ENCODE measurements at regions not wholly inside any gene's neighbourhood (a gene's known extent, or its start where the extent isn't known, plus 50 kb on each side); places are given as distances from the start of the nearest gene placed in this dataset.

DNA sequence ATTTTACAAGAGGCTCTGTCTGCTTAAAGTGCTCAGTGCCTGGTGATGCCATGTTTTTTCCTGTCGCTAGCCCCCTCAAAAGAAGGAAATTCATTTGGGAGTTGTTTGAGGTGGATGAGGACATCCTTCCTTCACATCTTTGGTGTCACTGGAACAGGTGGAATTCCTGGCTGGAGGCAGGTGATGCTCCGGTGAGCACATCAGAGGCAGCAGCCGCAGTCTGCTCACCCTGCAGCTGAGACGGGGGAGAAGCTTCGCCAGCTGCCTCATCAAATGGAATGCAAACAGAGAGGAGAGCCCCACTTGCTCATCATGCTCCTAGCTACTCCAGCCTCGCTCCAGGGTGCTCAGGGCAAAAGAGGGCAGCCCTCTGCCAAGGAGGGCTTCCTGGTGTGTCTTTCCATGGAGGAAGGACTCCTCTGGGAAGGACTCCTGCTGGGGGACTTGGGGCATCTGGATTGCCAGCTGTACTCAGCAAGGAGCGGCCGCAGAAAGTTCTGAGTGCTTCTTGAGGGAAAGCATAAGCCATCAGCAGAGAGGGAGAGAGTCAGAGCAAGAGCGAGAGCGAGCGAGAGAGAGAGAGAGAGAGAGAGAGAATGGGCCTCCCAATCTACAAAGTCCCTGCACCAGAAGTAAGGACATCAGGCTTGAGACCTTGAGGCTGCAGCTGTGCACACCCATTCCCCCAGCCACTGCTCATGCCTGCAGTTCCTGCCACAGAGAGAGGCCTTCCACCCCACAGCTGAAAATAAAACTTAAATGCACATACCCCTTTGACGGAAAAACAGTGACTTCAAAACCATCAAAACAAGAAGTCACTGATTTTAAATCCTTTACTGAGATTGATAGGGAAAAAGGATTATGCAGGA, 74.3 kb upstream of the UBL3 start:
- no peak overlapping the region for H3K4me3 ChIP-seq

DNA sequence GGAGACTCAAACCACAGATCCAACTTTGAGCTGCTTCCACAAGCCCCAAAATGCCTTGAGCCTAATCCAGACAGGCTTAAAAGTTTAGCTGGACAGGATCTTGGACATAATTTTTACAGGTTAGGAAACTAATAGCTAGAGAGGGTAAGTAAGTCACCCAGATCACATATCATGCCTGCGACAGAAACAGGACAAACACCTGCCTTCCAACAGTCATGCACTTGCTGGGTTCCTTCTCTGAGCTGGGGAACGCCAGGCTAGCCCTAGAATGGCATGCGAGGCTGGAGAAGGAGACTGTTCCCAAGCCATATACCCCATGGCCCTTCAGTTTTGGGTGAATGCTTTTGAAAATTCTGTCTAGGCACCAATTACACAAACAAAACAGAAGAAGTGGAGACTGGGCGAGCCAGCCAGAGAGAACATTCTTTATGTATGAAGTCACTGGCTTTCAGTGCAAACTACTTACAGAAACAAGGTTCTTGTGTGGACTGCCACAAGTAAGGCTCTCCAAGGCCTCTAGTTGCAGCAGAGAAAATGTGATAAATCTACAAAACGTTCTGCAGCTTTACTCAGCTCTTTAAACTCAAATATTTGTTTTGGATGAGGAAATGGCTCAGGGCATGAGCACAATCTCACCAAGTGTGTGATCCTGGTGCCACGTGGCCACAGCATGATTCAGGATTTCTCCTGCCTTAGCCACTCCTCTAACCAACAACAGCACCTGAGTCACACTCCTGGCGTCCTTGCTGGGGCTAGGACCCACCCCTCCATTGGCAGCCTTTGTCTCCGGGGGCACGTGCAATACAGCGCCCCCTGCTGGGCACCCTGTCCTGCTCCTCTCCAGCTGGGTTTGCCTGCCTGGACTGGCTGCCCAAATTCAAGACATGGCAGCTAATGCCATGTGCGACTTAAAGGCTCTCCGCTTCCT, 73.4 kb upstream of the UBL3 start:
- H3K4me1 ChIP-seq (replicated peaks) = peaks cover 37% of the 10 kb centered on the region
- peak overlapping the region; percentile 84 for H3K27ac ChIP-seq
- no peaks in the 10 kb centered on the region for H3K9me3 ChIP-seq (replicated peaks)
- peak; percentile 93 for DNase-seq (ENCODE audit: low read depth in 1 of 2, low spot score in 2 of 2)
- no peaks in the 10 kb centered on the region for H3K27me3 ChIP-seq (replicated peaks)
- no peak overlapping the region for H3K4me3 ChIP-seq
- H3K36me3 ChIP-seq = no peaks in the 10 kb centered on the region

More for the DNA sequence above, 74.3 kb upstream of the UBL3 start:
- Histone ChIP-seq H3K9me3 (replicated peaks) (no peaks in the 10 kb centered on the region), H3K36me3 (no peaks in the 10 kb centered on the region), H3K27me3 (replicated peaks) (no peaks in the 10 kb centered on the region), H3K27ac (peak overlapping the region; percentile 84), H3K4me1 (replicated peaks) (peaks cover 37% of the 10 kb centered on the region)
- peak; percentile 64 to 66 for DNase-seq (ENCODE audit: low read depth in 1 of 2, low spot score in 2 of 2)

- Histone ChIP-seq H3K27me3 (replicated peaks) (no peaks in the 10 kb centered on the region), H3K9me3 (replicated peaks) (no peaks in the 10 kb centered on the region), H3K27ac (peak overlapping the region; percentile 84), H3K36me3 (no peaks in the 10 kb centered on the region), H3K4me1 (replicated peaks) (peaks cover 37% of the 10 kb centered on the region), H3K4me3 (no peak overlapping the region)
- DNase-seq (ENCODE audit: low read depth in 1 of 2, low spot score in 2 of 2) = no peak
Observed at GRCh38 chr13:29922896-29923295, 72.5 kb upstream of the UBL3 start.

- Histone ChIP-seq H3K27ac (peak overlapping the region; percentile 84), H3K27me3 (replicated peaks) (no peaks in the 10 kb centered on the region), H3K4me1 (replicated peaks) (peaks cover 37% of the 10 kb centered on the region), H3K36me3 (no peaks in the 10 kb centered on the region), H3K9me3 (replicated peaks) (no peaks in the 10 kb centered on the region), H3K4me3 (no peak overlapping the region)
- DNase-seq (ENCODE audit: low read depth in 1 of 2, low spot score in 2 of 2) = peak in 1 of 2 experiments; percentile 6
Observed at GRCh38 chr13:29922281-29922821, 71.9 kb upstream of the UBL3 start.

GRCh38 chr13:29921542-29921941, 71.1 kb upstream of the UBL3 start:
- Histone ChIP-seq H3K36me3 (no peaks in the 10 kb centered on the region), H3K4me1 (replicated peaks) (peaks cover 37% of the 10 kb centered on the region)

DNA sequence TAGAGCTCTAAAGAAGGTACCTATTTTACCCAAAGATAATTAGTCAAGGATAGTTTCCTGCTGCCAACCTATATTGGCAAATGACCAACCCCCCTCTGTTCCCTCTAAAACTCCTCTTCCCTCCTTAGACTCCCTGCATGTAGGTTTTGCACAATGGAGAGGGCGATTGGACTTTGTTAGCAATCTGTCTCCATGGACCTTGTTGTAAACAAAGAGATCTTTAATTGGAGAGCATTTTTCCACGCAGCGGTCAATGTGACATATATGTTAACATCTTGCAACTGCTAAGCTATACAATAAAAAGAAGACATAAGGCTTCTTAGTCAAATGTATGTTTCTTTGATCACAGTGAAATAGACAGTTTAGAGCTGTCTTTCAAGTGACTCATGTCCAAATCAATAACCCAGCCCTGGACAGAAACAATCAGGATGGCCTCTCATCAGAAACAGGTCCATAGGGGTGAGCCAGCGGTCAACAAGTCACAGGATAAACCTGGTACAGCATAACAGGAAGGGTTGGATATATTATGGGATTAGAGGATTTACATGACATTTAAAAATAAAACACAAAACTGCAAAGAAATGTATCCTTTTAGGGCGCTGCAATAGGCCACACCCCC, 69.7 kb upstream of the UBL3 start:
- no peak for DNase-seq (ENCODE audit: low read depth in 1 of 2, low spot score in 2 of 2)
- H3K9me3 ChIP-seq (replicated peaks) = no peaks in the 10 kb centered on the region
- no peak overlapping the region for H3K27ac ChIP-seq
- no peak overlapping the region for H3K4me3 ChIP-seq
- H3K27me3 ChIP-seq (replicated peaks) = no peaks in the 10 kb centered on the region
- peaks cover 31% of the 10 kb centered on the region for H3K4me1 ChIP-seq (replicated peaks)
- H3K36me3 ChIP-seq = no peaks in the 10 kb centered on the region

More at GRCh38 chr13:29921542-29921941, 71.1 kb upstream of the UBL3 start:
- no peak overlapping the region for H3K27ac ChIP-seq
- no peak overlapping the region for H3K4me3 ChIP-seq
- H3K9me3 ChIP-seq (replicated peaks) = no peaks in the 10 kb centered on the region
- no peaks in the 10 kb centered on the region for H3K27me3 ChIP-seq (replicated peaks)
- no peak for DNase-seq (ENCODE audit: low read depth in 1 of 2, low spot score in 2 of 2)

DNA sequence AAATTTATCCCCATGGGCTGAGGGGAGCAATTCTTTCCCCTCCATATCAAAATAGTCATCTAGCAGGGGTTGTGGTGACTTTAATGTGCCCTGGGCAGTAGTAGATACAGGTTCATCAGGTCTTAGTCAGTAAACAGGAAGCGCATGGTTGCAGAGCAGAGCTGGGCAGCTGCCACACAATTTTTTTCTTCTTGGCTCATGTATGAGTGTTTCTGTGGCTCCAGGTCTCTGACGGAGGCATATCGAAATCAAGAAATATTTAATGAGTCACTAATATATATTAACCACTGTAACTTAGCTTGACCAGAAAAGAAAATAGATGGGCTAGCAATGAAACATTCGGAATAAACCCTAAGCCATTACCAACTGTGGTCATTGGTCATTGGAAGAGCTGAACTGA, 68.4 kb upstream of the UBL3 start:
- no peak for DNase-seq (ENCODE audit: low read depth in 1 of 2, low spot score in 2 of 2)
- Histone ChIP-seq H3K27ac (no peak overlapping the region), H3K27me3 (replicated peaks) (no peaks in the 10 kb centered on the region)

GRCh38 chr13:29917650-29918049, 67.2 kb upstream of the UBL3 start:
- no peak overlapping the region for H3K4me3 ChIP-seq
- no peaks in the 10 kb centered on the region for H3K9me3 ChIP-seq (replicated peaks)
- no peak for DNase-seq (ENCODE audit: low read depth in 1 of 2, low spot score in 2 of 2)
- peaks cover 6% of the 10 kb centered on the region for H3K4me1 ChIP-seq (replicated peaks)
- H3K36me3 ChIP-seq = no peaks in the 10 kb centered on the region
- H3K27me3 ChIP-seq (replicated peaks) = no peaks in the 10 kb centered on the region
- no peak overlapping the region for H3K27ac ChIP-seq

More for the DNA sequence above, 68.4 kb upstream of the UBL3 start:
- H3K4me3 ChIP-seq = no peak overlapping the region
- H3K36me3 ChIP-seq = no peaks in the 10 kb centered on the region
- H3K4me1 ChIP-seq (replicated peaks) = peaks cover 18% of the 10 kb centered on the region
- H3K9me3 ChIP-seq (replicated peaks) = no peaks in the 10 kb centered on the region

DNA sequence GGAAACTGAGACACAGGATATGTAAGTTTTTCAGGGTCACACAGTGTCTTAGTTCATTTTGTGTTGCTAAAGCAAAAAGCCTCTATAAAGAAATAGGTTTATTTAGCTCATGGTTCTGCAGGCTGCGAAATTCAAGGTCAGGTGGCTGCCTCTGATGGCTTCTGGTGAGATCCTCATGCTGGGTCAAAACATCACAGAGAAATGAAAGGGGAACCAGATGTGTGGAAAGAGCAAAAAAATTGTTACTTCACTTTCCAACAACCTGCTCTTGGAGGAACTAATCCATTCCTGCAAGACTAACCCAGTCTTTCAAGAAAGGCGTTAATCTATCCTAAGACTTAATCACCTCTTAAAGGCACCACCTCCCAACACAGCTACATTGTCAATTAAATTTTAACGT, 64.2 kb upstream of the UBL3 start:
- H3K27ac ChIP-seq = no peak overlapping the region
- H3K36me3 ChIP-seq = no peaks in the 10 kb centered on the region
- no peaks in the 10 kb centered on the region for H3K9me3 ChIP-seq (replicated peaks)
- DNase-seq (ENCODE audit: low read depth in 1 of 2, low spot score in 2 of 2) = no peak
- no peaks in the 10 kb centered on the region; the same call in 1 of the 2 replicates for H3K4me1 ChIP-seq (replicated peaks)
- no peak overlapping the region for H3K4me3 ChIP-seq
- H3K27me3 ChIP-seq (replicated peaks) = no peaks in the 10 kb centered on the region

DNA sequence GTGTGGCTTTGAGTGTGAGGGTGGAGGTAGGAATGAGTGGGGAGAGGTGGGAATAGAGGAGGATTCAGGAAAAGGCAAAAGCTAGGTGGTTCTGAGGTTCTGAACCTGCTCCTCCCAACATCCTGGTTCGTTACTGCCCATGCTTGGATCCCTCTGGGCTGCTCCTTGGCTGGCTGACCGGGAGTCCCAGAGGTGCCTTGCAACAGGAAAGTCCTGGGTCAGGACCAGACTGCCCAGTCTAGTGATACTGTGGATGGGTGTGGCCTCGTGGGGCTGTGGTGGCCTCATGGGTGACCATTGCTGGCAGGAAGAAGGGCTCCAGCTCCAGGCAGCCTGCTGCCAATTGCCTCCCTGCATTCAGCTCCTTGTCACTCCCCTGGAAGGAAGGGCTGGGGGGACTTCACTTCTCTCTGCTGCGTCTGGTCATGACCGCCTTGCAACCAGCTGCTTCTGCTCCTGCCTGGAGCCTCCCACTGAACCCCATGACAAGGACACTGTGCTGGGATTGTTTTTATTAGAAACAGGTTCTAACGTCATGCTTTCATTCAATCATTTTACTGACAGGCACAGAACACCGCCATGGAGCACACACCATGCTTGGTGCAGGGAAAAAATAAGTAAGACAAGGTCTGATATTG, 61.5 kb upstream of the UBL3 start:
- no peak for DNase-seq (ENCODE audit: low read depth in 1 of 2, low spot score in 2 of 2)
- no peak overlapping the region for H3K4me3 ChIP-seq
- no peaks in the 10 kb centered on the region for H3K9me3 ChIP-seq (replicated peaks)
- no peaks in the 10 kb centered on the region for H3K27me3 ChIP-seq (replicated peaks)
- H3K4me1 ChIP-seq (replicated peaks) = peaks cover 3% of the 10 kb centered on the region; the same call in 1 of the 2 replicates
- no peaks in the 10 kb centered on the region for H3K36me3 ChIP-seq
- no peak overlapping the region for H3K27ac ChIP-seq

DNA sequence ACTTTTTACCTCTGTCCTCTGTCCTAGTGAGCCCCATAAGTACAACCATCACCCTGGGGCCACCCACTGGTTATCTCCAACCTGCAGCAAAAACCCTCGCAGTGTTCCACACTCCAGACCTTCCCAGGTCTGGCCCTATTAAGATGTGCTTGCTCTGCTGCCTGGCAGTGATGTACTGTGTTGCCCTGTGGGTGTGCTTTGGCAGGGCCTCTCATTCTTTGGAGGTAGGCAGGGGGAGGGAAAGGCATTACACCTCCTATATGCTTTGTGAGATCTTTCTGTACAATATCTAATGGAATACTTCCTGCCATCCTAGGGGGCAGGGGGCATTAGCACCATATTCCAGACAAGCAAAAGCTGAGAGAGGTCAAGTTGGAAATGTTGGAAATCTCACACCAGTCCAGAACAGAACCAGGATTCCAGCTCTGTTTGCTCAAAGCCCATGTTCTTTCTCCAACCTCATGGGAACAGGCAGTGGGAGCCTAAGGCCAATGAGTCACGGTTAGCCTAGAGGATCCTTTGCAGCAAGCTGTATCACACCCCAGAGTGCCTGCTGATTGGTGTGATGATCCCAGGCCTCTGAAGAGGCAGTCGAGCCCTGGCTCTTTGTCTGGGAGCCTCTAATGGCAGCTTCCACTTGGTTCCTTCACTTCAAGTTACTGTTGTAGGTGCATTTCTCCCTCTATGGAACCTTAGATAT, 59.7 kb upstream of the UBL3 start:
- no peak overlapping the region for H3K27ac ChIP-seq
- no peak for DNase-seq (ENCODE audit: low read depth in 1 of 2, low spot score in 2 of 2)
- H3K9me3 ChIP-seq (replicated peaks) = no peaks in the 10 kb centered on the region
- no peaks in the 10 kb centered on the region for H3K36me3 ChIP-seq
- H3K4me3 ChIP-seq = no peak overlapping the region
- no peaks in the 10 kb centered on the region for H3K27me3 ChIP-seq (replicated peaks)
- peaks cover 7% of the 10 kb centered on the region; the same call in 1 of the 2 replicates for H3K4me1 ChIP-seq (replicated peaks)

DNA sequence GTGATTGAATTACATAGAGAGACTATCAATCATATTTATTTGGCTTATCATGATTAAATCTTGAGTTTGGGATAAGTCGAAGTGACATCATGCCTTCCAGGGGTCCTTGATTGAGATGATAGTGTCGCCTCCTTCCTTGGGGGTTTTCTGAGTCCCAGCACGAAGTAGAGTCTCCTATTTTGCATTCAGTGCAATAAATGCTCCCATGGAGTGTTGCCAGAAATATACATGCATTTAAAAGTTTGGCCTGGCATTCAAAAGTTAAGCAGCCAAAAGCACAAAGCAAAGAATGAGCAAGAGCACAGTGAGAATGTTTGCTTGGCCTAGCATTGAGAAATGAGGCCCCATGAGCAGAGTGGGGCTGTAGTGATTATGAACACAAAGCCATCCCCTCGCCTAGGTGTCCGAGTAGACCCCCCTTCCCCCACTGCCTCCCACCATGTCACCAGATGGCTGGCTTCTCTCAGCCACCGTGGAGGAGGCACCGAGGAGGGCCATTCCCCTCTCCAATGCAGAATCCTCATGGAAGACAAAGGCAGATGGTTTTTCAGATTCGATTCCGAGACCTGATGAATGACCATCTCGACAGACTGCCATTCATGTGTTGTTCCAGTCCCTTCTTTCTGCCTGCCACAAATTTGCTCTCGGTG, 58.8 kb upstream of the UBL3 start:
- Histone ChIP-seq H3K4me3 (no peak overlapping the region), H3K36me3 (no peaks in the 10 kb centered on the region), H3K9me3 (replicated peaks) (no peaks in the 10 kb centered on the region), H3K27me3 (replicated peaks) (no peaks in the 10 kb centered on the region), H3K4me1 (replicated peaks) (peaks cover 7% of the 10 kb centered on the region; the same call in 1 of the 2 replicates), H3K27ac (no peak overlapping the region)
- no peak for DNase-seq (ENCODE audit: low read depth in 1 of 2, low spot score in 2 of 2)
